Adrenal gland (tissue), 9 donors: ENCODE measurements at regions not wholly inside any gene's neighbourhood (a gene's known extent, or its start where the extent isn't known, plus 50 kb on each side); places are given as distances from the start of the nearest gene placed in this dataset.

Experiments used
- DNase-seq, 7 donors: peaks; one replicate each; pipeline ENCODE4 v3.0.0-alpha.2; 2019 to 2020
- H3K27ac ChIP-seq, 5 donors: fragments of 200-600 bp; sonication (generic) in 4 of 5; 1 replicate in 3 of 5; 2 replicates in 2 of 5; pipeline versions ENCODE4 v1.5.1 to v1.8.0; 2016 to 2020; ENCODE audit warnings: mild to moderate bottlenecking in 1 of 5
- H3K27me3 ChIP-seq: fragments of 200-600 bp; 2 replicates; pipeline ENCODE4 v1.8.0; 2021
- H3K36me3 ChIP-seq, 2 donors: fragments of 200-600 bp; replicated peaks in 1 of 2; 1 replicate in 1 of 2; 2 replicates in 1 of 2; pipeline versions ENCODE4 v1.5.1 to v1.8.0; 2018 to 2022
- H3K4me1 ChIP-seq, 2 donors: fragments of 200-600 bp; replicated peaks in 1 of 2; 1 replicate in 1 of 2; 2 replicates in 1 of 2; pipeline versions ENCODE4 v1.5.1 to v1.8.0; 2018 to 2021
- H3K4me3 ChIP-seq, 4 donors: fragments of 200-600 bp; sonication (generic) in 3 of 4; one replicate each; pipeline ENCODE4 v1.5.1; 2016 to 2018
- H3K9me3 ChIP-seq, 3 donors: fragments of 200-600 bp; sonication (generic) in 1 of 3; replicated peaks in 1 of 3; 1 replicate in 2 of 3; 2 replicates in 1 of 3; pipeline versions ENCODE4 v1.5.1 to v1.8.0; 2016 to 2021
- CTCF ChIP-seq, 6 experiments: fragments of 450-650 bp in 4 of 6; fragments of 200-600 bp in 2 of 6; sonication (generic) in 1 of 6; IDR thresholded peaks; 1 replicate in 5 of 6; 2 replicates in 1 of 6; pipeline versions ENCODE4 v1.5.1 to v1.8.0; 2016 to 2021; ENCODE audit warnings: antibody characterized with exemption in 6 of 6, mild to moderate bottlenecking in 2 of 6, moderate library complexity in 1 of 6
- POLR2A ChIP-seq, 2 donors: fragments of 450-650 bp; IDR thresholded peaks; one replicate each; pipeline ENCODE4 v1.6.1; 2017; ENCODE audit warnings: antibody characterized with exemption in 2 of 2, mild to moderate bottlenecking in 2 of 2, moderate library complexity in 1 of 2
- WGBS, 4 donors: extraction: QIAGEN DNeasy Blood & Tissue Kit in 2 of 4; methylation state at CpG; one replicate each; pipeline versions ENCODE4 v1.1.5 to v1.1.7; 2013 to 2017; 5-methylcytosine and 5-hydroxymethylcytosine counted together
- intact Hi-C, 2 donors: fragments of 100-400 bp; cut with DNase I; formaldehyde crosslinking; loops; one replicate each; pipeline versions ENCODE4 v1.14.1 to v1.15.0; 2022 to 2023
- donor health status: healthy with polysubstance abuse.
- donor health status: Bipolar disorder and iron deficiency.
- donor health status: DM: yes; HTN: yes; CAD: no.
- donor health status: DM: no; HTN: no; CAD: no.
- donor health status: DM: no; HTN: no; CAD: no.

GRCh38 chr21:18191139-18191538, 53.5 kb upstream of the CHODL start:
- Histone ChIP-seq H3K36me3 (no peaks in the 10 kb centered on the region), H3K4me3 (no peak overlapping the region), H3K27ac (no peak overlapping the region), H3K9me3 (no peaks in the 10 kb centered on the region), H3K4me1 (no peaks in the 10 kb centered on the region), H3K27me3 (no peaks in the 10 kb centered on the region)
- TF ChIP-seq POLR2A (IDR thresholded peaks at IDR 0.05) (no peak), CTCF (IDR thresholded peaks at IDR 0.05) (no peak)
- intact Hi-C loops, result no loop called here
- DNase-seq, result no peak

- no peak for TF ChIP-seq POLR2A (IDR thresholded peaks at IDR 0.05)
- no peak for TF ChIP-seq CTCF (IDR thresholded peaks at IDR 0.05)
- DNase-seq, result no peak
- no peaks in the 10 kb centered on the region for H3K36me3 ChIP-seq
- H3K4me1 ChIP-seq, result no peaks in the 10 kb centered on the region
- H3K27me3 ChIP-seq, result no peaks in the 10 kb centered on the region
- intact Hi-C loops, result no loop called here
- no peaks in the 10 kb centered on the region for H3K9me3 ChIP-seq
- no peak overlapping the region for H3K4me3 ChIP-seq
- H3K27ac ChIP-seq, result no peak overlapping the region
Measured at GRCh38 chr21:18178509-18178908, 66.1 kb upstream of the CHODL start.

- Histone ChIP-seq H3K36me3 (no peaks in the 10 kb centered on the region), H3K27ac (no peak overlapping the region), H3K9me3 (no peaks in the 10 kb centered on the region), H3K4me3 (no peak overlapping the region), H3K4me1 (no peaks in the 10 kb centered on the region), H3K27me3 (no peaks in the 10 kb centered on the region)
- intact Hi-C loops, result no loop called here
- no peak for TF ChIP-seq CTCF (IDR thresholded peaks at IDR 0.05)
- no peak for TF ChIP-seq POLR2A (IDR thresholded peaks at IDR 0.05)
- no peak for DNase-seq
Measured at GRCh38 chr21:18174370-18174769, 70.3 kb upstream of the CHODL start.

- Histone ChIP-seq H3K9me3 (no peaks in the 10 kb centered on the region), H3K4me3 (no peak overlapping the region), H3K4me1 (no peaks in the 10 kb centered on the region), H3K27ac (no peak overlapping the region), H3K36me3 (no peaks in the 10 kb centered on the region), H3K27me3 (no peaks in the 10 kb centered on the region)
- no peak for TF ChIP-seq CTCF (IDR thresholded peaks at IDR 0.05)
- no peak for TF ChIP-seq POLR2A (IDR thresholded peaks at IDR 0.05)
- intact Hi-C loops, result no loop called here
- WGBS, 4 donors, result 87 to 96% (median 89%) methylated on average over 1 to 2 of the region's 2 CpGs
- no peak for DNase-seq
Measured at GRCh38 chr21:18170829-18171228, 73.8 kb upstream of the CHODL start.
